AG10803 (cell line): ENCODE measurements at regions not wholly inside any gene's neighbourhood (a gene's known extent, or its start where the extent isn't known, plus 50 kb on each side); places are given as distances from the start of the nearest gene placed in this dataset.

Source experiments
- DNase-seq: peaks from one replicate; pipeline ENCODE4 v3.0.0; 2010; ENCODE audit warnings: low read depth
- H3K4me3 ChIP-seq: 2 replicates; pipeline ENCODE4 v1.5.1; 2011; ENCODE audit warnings: mild to moderate bottlenecking, low read length, control low read depth
- TF ChIP-seq, protein P1 (sequence below): conservative IDR thresholded peaks from 2 replicates; pipeline ENCODE4 v1.5.1; 2011; ENCODE audit warnings: mild to moderate bottlenecking, low read length, control low read depth, inconsistent platforms

GRCh38 chr10:6843894-6844650 is 264.0 kb upstream of the PRKCQ start:
- DNase-seq, result no peak
- TF ChIP-seq, protein P1, sequence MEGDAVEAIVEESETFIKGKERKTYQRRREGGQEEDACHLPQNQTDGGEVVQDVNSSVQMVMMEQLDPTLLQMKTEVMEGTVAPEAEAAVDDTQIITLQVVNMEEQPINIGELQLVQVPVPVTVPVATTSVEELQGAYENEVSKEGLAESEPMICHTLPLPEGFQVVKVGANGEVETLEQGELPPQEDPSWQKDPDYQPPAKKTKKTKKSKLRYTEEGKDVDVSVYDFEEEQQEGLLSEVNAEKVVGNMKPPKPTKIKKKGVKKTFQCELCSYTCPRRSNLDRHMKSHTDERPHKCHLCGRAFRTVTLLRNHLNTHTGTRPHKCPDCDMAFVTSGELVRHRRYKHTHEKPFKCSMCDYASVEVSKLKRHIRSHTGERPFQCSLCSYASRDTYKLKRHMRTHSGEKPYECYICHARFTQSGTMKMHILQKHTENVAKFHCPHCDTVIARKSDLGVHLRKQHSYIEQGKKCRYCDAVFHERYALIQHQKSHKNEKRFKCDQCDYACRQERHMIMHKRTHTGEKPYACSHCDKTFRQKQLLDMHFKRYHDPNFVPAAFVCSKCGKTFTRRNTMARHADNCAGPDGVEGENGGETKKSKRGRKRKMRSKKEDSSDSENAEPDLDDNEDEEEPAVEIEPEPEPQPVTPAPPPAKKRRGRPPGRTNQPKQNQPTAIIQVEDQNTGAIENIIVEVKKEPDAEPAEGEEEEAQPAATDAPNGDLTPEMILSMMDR, result no peak
- H3K4me3 ChIP-seq, result no peak overlapping the region

DNA sequence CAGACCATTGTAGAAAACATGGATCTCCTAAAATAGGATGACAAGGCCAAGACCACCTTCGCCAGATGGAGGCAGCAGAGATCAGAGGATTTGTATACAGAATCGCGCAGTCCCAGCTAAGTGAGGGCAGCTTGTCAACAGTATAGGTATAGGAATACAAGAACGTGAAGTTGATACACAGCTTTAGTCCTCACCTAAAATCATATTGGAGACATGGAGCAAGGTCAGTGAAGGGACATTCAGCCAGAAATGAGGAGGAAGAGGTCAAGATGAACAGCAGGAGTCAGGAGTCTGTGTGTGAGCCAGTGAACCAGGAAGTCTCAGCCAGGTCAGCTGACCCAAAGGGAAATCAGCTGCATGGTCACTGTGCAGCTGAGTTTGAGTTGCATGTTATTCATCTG is 263.4 kb upstream of the PRKCQ start:
- TF ChIP-seq, protein P1, result no peak
- no peak overlapping the region for H3K4me3 ChIP-seq
- no peak for DNase-seq

DNA sequence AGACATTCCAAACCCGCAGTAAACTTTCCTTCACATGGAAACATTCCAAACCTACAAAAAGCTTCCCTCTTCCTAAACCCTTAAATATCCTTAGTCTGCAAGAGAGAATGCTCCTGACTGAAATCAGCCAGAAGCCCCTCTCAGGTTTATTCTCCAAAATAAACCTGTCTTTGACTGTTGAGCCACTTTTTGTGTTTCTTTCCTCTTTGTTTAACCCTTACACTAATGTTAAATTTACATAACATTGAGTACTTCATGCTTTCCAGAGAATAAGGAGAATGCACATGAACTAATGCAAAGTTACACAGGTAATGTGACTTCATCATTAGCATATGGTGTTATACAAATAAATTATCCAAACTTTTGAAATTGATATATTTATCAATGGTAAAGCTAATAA is 262.6 kb upstream of the PRKCQ start:
- TF ChIP-seq, protein P1, result no peak

DNA sequence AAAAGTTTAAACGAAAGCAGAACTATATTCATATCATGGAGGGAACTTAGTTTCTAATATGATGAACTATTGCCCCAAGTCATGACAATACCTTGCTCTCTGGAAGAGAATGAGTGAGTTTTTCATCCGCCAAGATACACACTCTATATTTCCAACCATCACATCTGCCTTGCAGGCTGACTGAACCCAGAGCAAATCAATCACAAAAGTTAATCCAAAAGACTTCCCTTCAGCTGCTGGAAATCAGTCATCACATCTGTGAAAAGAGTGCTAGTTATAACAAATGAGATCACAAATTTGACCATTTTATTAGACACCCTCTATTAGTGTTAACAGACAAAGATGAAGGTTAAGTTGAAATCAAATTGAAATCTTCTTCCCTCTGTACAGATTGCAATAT is 261.7 kb upstream of the PRKCQ start:
- DNase-seq, result no peak
- TF ChIP-seq, protein P1, result no peak

More for the DNA sequence above, 262.6 kb upstream of the PRKCQ start:
- no peak for DNase-seq
- H3K4me3 ChIP-seq, result no peak overlapping the region

GRCh38 chr10:6840766-6841165 is 260.7 kb upstream of the PRKCQ start:
- no peak overlapping the region for H3K4me3 ChIP-seq
- peak; percentile 72 for DNase-seq

More for the DNA sequence above, 261.7 kb upstream of the PRKCQ start:
- H3K4me3 ChIP-seq, result no peak overlapping the region

GRCh38 chr10:6840201-6840691 is 260.2 kb upstream of the PRKCQ start:
- no peak overlapping the region for H3K4me3 ChIP-seq
- peak; percentile 12 for DNase-seq
- TF ChIP-seq, protein P1, result no peak

More at GRCh38 chr10:6840766-6841165, 260.7 kb upstream of the PRKCQ start:
- TF ChIP-seq, protein P1, result no peak

- TF ChIP-seq, protein P1, result no peak
- H3K4me3 ChIP-seq, result no peak overlapping the region
- no peak for DNase-seq
These were observed 258.0 kb upstream of the PRKCQ start for GRCh38 chr10:6838118-6838517.
